K562 (cell line): ENCODE measurements at regions not wholly inside any gene's neighbourhood (a gene's known extent, or its start where the extent isn't known, plus 50 kb on each side); places are given as distances from the start of the nearest gene placed in this dataset.

Source experiments
- ATAC-seq: fragments of 200-7000 bp; cut with Tn5 transposase; 3 replicates; pipeline ENCODE4 v1.9.1; 2020; ENCODE audit warnings: moderate library complexity
- BruUV-seq: library from RNA; stranded (reverse); fragments of 400-500 nt; replicated peaks from 2 replicates; lab custom pipeline; 2021; lab: Mats Ljungman, UMichigan
- CTCF ChIA-PET: fragments of 300-600 bp; formaldehyde crosslinking; extraction: SDS; loops from one replicate; lab custom pipeline; 2021; ENCODE audit warnings: low intra/inter-chr PET ratio; lab: Yijun Ruan, JAX
- POLR2A ChIA-PET: fragments of 300-600, 350-650 bp; sonication (Branson Sonifier 250); formaldehyde crosslinking; extraction: SDS; loops from one replicate; lab custom pipeline; 2021; ENCODE audit warnings: antibody characterized with exemption, inconsistent platforms; lab: Yijun Ruan, JAX
- DNase-seq, 4 experiments: peaks; one replicate each; pipeline versions ENCODE4 v3.0.0 to v3.0.0-alpha.2; 2011 to 2018; ENCODE audit warnings: low spot score in 3 of 4, mixed read lengths in 3 of 4; ENCODE audit errors: extremely low read depth in 1 of 4
- FAIRE-seq: peaks from 2 replicates; lab custom pipeline; 2011; peaks lifted over from hg19 to GRCh38; lab: Jason Lieb, UNC
- H2AFZ ChIP-seq: 2 replicates; pipeline ENCODE4 v1.6.0; 2011; ENCODE audit warnings: low read depth, low read length, control low read depth, inconsistent platforms
- H3K27ac ChIP-seq: fragments of 200-600 bp; 3 replicates; pipeline ENCODE4 v1.8.0; 2011; ENCODE audit warnings: low read depth, mild to moderate bottlenecking, control low read depth, inconsistent platforms, low read length, moderate library complexity, mixed read lengths; ENCODE audit errors: extremely low read depth
- H3K27me3 ChIP-seq, 2 experiments: fragments of 300-600 bp in 1 of 2; 2 replicates in 1 of 2; 3 replicates in 1 of 2; pipeline versions ENCODE4 v1.6.0 to v1.8.0; 2011; ENCODE audit warnings: inconsistent platforms in 2 of 2, low read length in 2 of 2, mild to moderate bottlenecking in 1 of 2, mixed read lengths in 1 of 2, moderate library complexity in 1 of 2; ENCODE audit not compliant: control insufficient read depth in 2 of 2, insufficient read depth in 2 of 2
- H3K36me3 ChIP-seq: fragments of 300-600 bp; 3 replicates; pipeline ENCODE4 v1.8.0; 2011; ENCODE audit warnings: mild to moderate bottlenecking, low read length, inconsistent platforms; ENCODE audit not compliant: control insufficient read depth, insufficient read depth
- H3K4me1 ChIP-seq, 2 experiments: fragments of 200-600 bp in 1 of 2; replicated peaks in 1 of 2; 2 replicates in 1 of 2; 3 replicates in 1 of 2; pipeline versions ENCODE4 v1.5.1 to v1.8.0; 2011; ENCODE audit warnings: inconsistent platforms in 2 of 2, low read length in 2 of 2, mild to moderate bottlenecking in 1 of 2, mixed read lengths in 1 of 2, moderate library complexity in 1 of 2; ENCODE audit not compliant: control insufficient read depth in 2 of 2, insufficient read depth in 2 of 2
- H3K4me2 ChIP-seq: 2 replicates; pipeline ENCODE4 v1.6.1; 2011; ENCODE audit warnings: low read length, control low read depth, inconsistent platforms, mixed read lengths; ENCODE audit not compliant: insufficient read depth
- H3K4me3 ChIP-seq: fragments of 200-600 bp; sonication (generic), shearing (Covaris generic); 2 replicates; pipeline ENCODE4 v1.5.1; 2016; ENCODE audit warnings: control low read depth, inconsistent platforms
- H3K79me2 ChIP-seq: fragments of 200-600 bp; 3 replicates; pipeline ENCODE4 v1.8.0; 2011; ENCODE audit warnings: low read length, inconsistent platforms; ENCODE audit not compliant: control insufficient read depth, insufficient read depth
- H3K9ac ChIP-seq, 2 experiments: 2 replicates each; pipeline versions ENCODE4 v1.6.0 to v1.6.1; 2011; ENCODE audit warnings: low read depth in 2 of 2, low read length in 2 of 2, control low read depth in 1 of 2, inconsistent platforms in 1 of 2, mild to moderate bottlenecking in 1 of 2, mixed read lengths in 1 of 2; ENCODE audit not compliant: insufficient read depth in 1 of 2
- H3K9me1 ChIP-seq: one replicate; pipeline ENCODE4 v1.6.0; 2011; ENCODE audit warnings: inconsistent platforms, mild to moderate bottlenecking, low read length, moderate library complexity; ENCODE audit not compliant: control insufficient read depth, insufficient read depth
- H3K9me3 ChIP-seq: replicated peaks from 2 replicates; pipeline ENCODE4 v1.5.1; 2011; ENCODE audit warnings: low read depth, low read length, inconsistent platforms; ENCODE audit not compliant: control insufficient read depth, insufficient read depth
- H4K20me1 ChIP-seq: replicated peaks from 2 replicates; pipeline ENCODE4 v1.6.1; 2011; ENCODE audit warnings: low read length, inconsistent platforms, mixed read lengths; ENCODE audit not compliant: control insufficient read depth, insufficient read depth
- ADNP ChIP-seq: fragments of 200-800 bp; sonication (Bioruptor generic); IDR thresholded peaks from 2 replicates; pipeline ENCODE4 v1.6.1; 2016; ENCODE audit warnings: missing genetic modification characterization, missing compliant biosample characterization
- CHCHD3 ChIP-seq: fragments of 250-450 bp; sonication (Bioruptor Pico); IDR thresholded peaks from 2 replicates; pipeline ENCODE4 v2.1.2; 2022; ENCODE audit warnings: mild to moderate bottlenecking
- ILK ChIP-seq: fragments of 450-650 bp; IDR thresholded peaks from 2 replicates; pipeline ENCODE4 v1.6.1; 2016; ENCODE audit warnings: missing genetic modification characterization, low read depth, mild to moderate bottlenecking, missing compliant biosample characterization, moderate library complexity, borderline replicate concordance
- IRF2 ChIP-seq: sonication (generic); formaldehyde crosslinking; IDR thresholded peaks from 2 replicates; pipeline ENCODE4 v1.8.1; 2022; ENCODE audit warnings: mild to moderate bottlenecking, missing genetic modification reagents
- KLF1 ChIP-seq: fragments of 450-650 bp; IDR thresholded peaks from 2 replicates; pipeline ENCODE4 v1.6.1; 2016; ENCODE audit warnings: missing genetic modification characterization, missing compliant biosample characterization
- MAFG ChIP-seq: fragments of 450-650 bp; conservative IDR thresholded peaks from 2 replicates; pipeline ENCODE4 v1.6.1; 2016; ENCODE audit warnings: missing genetic modification characterization, missing compliant biosample characterization
- MAZ ChIP-seq, 2 experiments: fragments of 450-650 bp in 1 of 2; sonication (generic) in 1 of 2; formaldehyde crosslinking; IDR thresholded peaks in 1 of 2; conservative IDR thresholded peaks in 1 of 2; 2 replicates each; pipeline versions ENCODE4 v1.4.0 to v1.5.0; 2020; ENCODE audit warnings: mild to moderate bottlenecking in 1 of 2, missing genetic modification reagents in 1 of 2
- MIER1 ChIP-seq: fragments of 450-650 bp; IDR thresholded peaks from 2 replicates; pipeline ENCODE4 v1.6.1; 2016; ENCODE audit warnings: antibody characterized with exemption, mild to moderate bottlenecking, low read depth
- PRMT5 ChIP-seq: sonication (generic); formaldehyde crosslinking; IDR thresholded peaks from 2 replicates; pipeline ENCODE4 v1.5.0; 2020; ENCODE audit warnings: missing genetic modification reagents
- RFX5 ChIP-seq: IDR thresholded peaks from 2 replicates; pipeline ENCODE4 v1.6.1; 2011; ENCODE audit warnings: low read depth, mild to moderate bottlenecking, improper control_type of control experiment, low read length
- RHOXF2B ChIP-seq: fragments of 250-450 bp; sonication (Bioruptor Pico); conservative IDR thresholded peaks from 2 replicates; pipeline ENCODE4 v1.5.1; 2021
- TFAM ChIP-seq: fragments of 250-450 bp; sonication (Bioruptor Pico); conservative IDR thresholded peaks from 2 replicates; pipeline ENCODE4 v1.5.0; 2021; ENCODE audit warnings: mild to moderate bottlenecking, moderate library complexity
- U2AF2 ChIP-seq: fragments of 200-400 bp; formaldehyde crosslinking; optimal IDR thresholded peaks from 2 replicates; pipeline ENCODE3; 2017; ENCODE audit warnings: low read depth, mild to moderate bottlenecking, low read length
- WGBS: fragments of 100-300 bp; shearing (Covaris generic); methylation state at CpG from one replicate; pipeline ENCODE4 v1.1.6; 2016; ENCODE audit warnings: low coverage, mixed read lengths; ENCODE audit not compliant: insufficient coverage; ENCODE audit errors: missing lambda C conversion rate; 5-methylcytosine and 5-hydroxymethylcytosine counted together
- in situ Hi-C: fragments of 300-500 bp; cut with MboI; formaldehyde crosslinking; loops from 4 replicates; pipeline ENCODE4 v1.15.0; 2018; ENCODE audit warnings: inconsistent platforms, mixed read lengths
- intact Hi-C: fragments of 100-400 bp; cut with micrococcal nuclease; formaldehyde crosslinking; loops from 2 replicates; pipeline ENCODE4 v1.14.2; 2022
- TF ChIP-seq, protein P1 (sequence below): fragments of 250-450 bp; sonication (Bioruptor Pico); IDR thresholded peaks from 2 replicates; pipeline ENCODE4 v1.8.0; 2022; ENCODE audit warnings: moderate library complexity, mild to moderate bottlenecking, inconsistent platforms

- DNase-seq, result no peak
- Histone ChIP-seq H3K27ac (no peak overlapping the region), H3K9ac (no peak overlapping the region), H3K9me1 (no peaks in the 10 kb centered on the region), H3K4me1 (no peaks in the 10 kb centered on the region), H3K79me2 (no peaks in the 10 kb centered on the region), H3K27me3 (no peaks in the 10 kb centered on the region), H3K36me3 (no peaks in the 10 kb centered on the region), H3K4me3 (no peak overlapping the region), H3K4me2 (no peak overlapping the region), H3K9me3 (no peaks in the 10 kb centered on the region), H4K20me1 (no peaks in the 10 kb centered on the region), H2AFZ (no peak overlapping the region)
- TF ChIP-seq U2AF2, result no peak
- no peak for TF ChIP-seq TFAM (CRISPR knock-in tag)
- TF ChIP-seq ADNP (tag), result no peak
- TF ChIP-seq RFX5, result no peak
- no peak for TF ChIP-seq CHCHD3
- no peak for TF ChIP-seq MIER1
- TF ChIP-seq MAZ (CRISPR knock-in tag; conservative IDR thresholded peaks at IDR 0.05 in 1 of 2, IDR thresholded peaks at IDR 0.05 in 1 of 2), result no peak
- TF ChIP-seq RHOXF2B (CRISPR knock-in tag), result no peak
- TF ChIP-seq PRMT5, result no peak
- TF ChIP-seq IRF2 (CRISPR knock-in tag), result no peak
- no peak for TF ChIP-seq ILK (tag)
- TF ChIP-seq KLF1 (tag), result no peak
- no peak for TF ChIP-seq MAFG
- TF ChIP-seq, protein P1, sequence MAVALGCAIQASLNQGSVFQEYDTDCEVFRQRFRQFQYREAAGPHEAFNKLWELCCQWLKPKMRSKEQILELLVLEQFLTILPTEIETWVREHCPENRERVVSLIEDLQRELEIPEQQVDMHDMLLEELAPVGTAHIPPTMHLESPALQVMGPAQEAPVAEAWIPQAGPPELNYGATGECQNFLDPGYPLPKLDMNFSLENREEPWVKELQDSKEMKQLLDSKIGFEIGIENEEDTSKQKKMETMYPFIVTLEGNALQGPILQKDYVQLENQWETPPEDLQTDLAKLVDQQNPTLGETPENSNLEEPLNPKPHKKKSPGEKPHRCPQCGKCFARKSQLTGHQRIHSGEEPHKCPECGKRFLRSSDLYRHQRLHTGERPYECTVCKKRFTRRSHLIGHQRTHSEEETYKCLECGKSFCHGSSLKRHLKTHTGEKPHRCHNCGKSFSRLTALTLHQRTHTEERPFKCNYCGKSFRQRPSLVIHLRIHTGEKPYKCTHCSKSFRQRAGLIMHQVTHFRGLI (CRISPR knock-in tag), result no peak
- intact Hi-C loops, result no loop called here
- POLR2A ChIA-PET, result no interaction called here
- in situ Hi-C loops, result no loop called here
- CTCF ChIA-PET, result no interaction called here
- no peak for ATAC-seq
- FAIRE-seq, result no peak
- WGBS, result 0% methylated on average over 1 of the region's 1 CpG
- BruUV-seq, result no TSS peak
Measured at GRCh38 chr2:114027437-114027836, 137.5 kb downstream of the ACTR3 start.
